ENCODE measurements at regions not wholly inside any gene's neighbourhood (a gene's known extent, or its start where the extent isn't known, plus 50 kb on each side); places are given as distances from the start of the nearest gene placed in this dataset.

GRCh38 chr2:41972179-41972578, 75.6 kb upstream of the PKDCC start:
- TF ChIP-seq CTCF (IDR thresholded peaks at IDR 0.05) (no peak), POLR2A (IDR thresholded peaks at IDR 0.05) (no peak), EP300 (IDR thresholded peaks at IDR 0.05) (no peak), POLR2AphosphoS5 (IDR thresholded peaks at IDR 0.05) (no peak)
- ATAC-seq, result no peak
- WGBS, 2 donors (ENCODE audit: low coverage in 1 of 2), result 100% methylated on average over 1 to 2 of the region's 2 CpGs

GRCh38 chr2:41972819-41973218, 75.0 kb upstream of the PKDCC start:
- no peak overlapping the region for H3K4me3 ChIP-seq
- ATAC-seq, result no peak
- no peak overlapping the region for H3K27ac ChIP-seq
- no peaks in the 10 kb centered on the region for H3K36me3 ChIP-seq
- no peak for TF ChIP-seq CTCF (IDR thresholded peaks at IDR 0.05)
- no peak for TF ChIP-seq POLR2AphosphoS5 (IDR thresholded peaks at IDR 0.05)
- TF ChIP-seq POLR2A (IDR thresholded peaks at IDR 0.05), result no peak
- no peak for TF ChIP-seq EP300 (IDR thresholded peaks at IDR 0.05)
- H3K4me1 ChIP-seq, result peaks cover 0 to 16% (median 5%) of the 10 kb centered on the region in 3 donors
- no peaks in the 10 kb centered on the region for H3K9me3 ChIP-seq
- H3K27me3 ChIP-seq, result no peaks in the 10 kb centered on the region
- WGBS, 2 donors (ENCODE audit: low coverage in 1 of 2), result 75% methylated on average over 5 of the region's 8 CpGs; no CpG with 5 or more reads in 1 of the 2 donors

More at GRCh38 chr2:41972179-41972578, 75.6 kb upstream of the PKDCC start:
- H3K36me3 ChIP-seq, result no peaks in the 10 kb centered on the region
- no peak overlapping the region for H3K27ac ChIP-seq
- H3K9me3 ChIP-seq, result no peaks in the 10 kb centered on the region
- H3K27me3 ChIP-seq, result no peaks in the 10 kb centered on the region
- peaks cover 0 to 22% (median 11%) of the 10 kb centered on the region in 3 donors for H3K4me1 ChIP-seq
- H3K4me3 ChIP-seq, result no peak overlapping the region

GRCh38 chr2:41973871-41974270, 74.0 kb upstream of the PKDCC start:
- TF ChIP-seq POLR2AphosphoS5 (IDR thresholded peaks at IDR 0.05), result no peak
- TF ChIP-seq CTCF (IDR thresholded peaks at IDR 0.05), result no peak
- no peak for TF ChIP-seq EP300 (IDR thresholded peaks at IDR 0.05)
- TF ChIP-seq POLR2A (IDR thresholded peaks at IDR 0.05), result no peak
- WGBS, 2 donors (ENCODE audit: low coverage in 1 of 2), result no CpG with 5 or more reads among the region's 4 CpGs
- peaks cover 0 to 5% (median 0%) of the 10 kb centered on the region in 3 donors for H3K4me1 ChIP-seq
- no peak overlapping the region for H3K27ac ChIP-seq
- no peaks in the 10 kb centered on the region for H3K9me3 ChIP-seq
- no peaks in the 10 kb centered on the region for H3K36me3 ChIP-seq
- H3K4me3 ChIP-seq, result no peak overlapping the region
- no peak for ATAC-seq
- no peaks in the 10 kb centered on the region for H3K27me3 ChIP-seq

- WGBS, 2 donors (ENCODE audit: low coverage in 1 of 2), result 61 to 75% methylated on average over 1 of the region's 1 CpG
- Histone ChIP-seq H3K4me1 (no peaks in the 10 kb centered on the region), H3K27me3 (no peaks in the 10 kb centered on the region), H3K4me3 (no peak overlapping the region), H3K36me3 (no peaks in the 10 kb centered on the region), H3K27ac (no peak overlapping the region), H3K9me3 (no peaks in the 10 kb centered on the region)
- ATAC-seq, result no peak
- no peak for TF ChIP-seq POLR2A (IDR thresholded peaks at IDR 0.05)
- no peak for TF ChIP-seq CTCF (IDR thresholded peaks at IDR 0.05)
- no peak for TF ChIP-seq POLR2AphosphoS5 (IDR thresholded peaks at IDR 0.05)
- no peak for TF ChIP-seq EP300 (IDR thresholded peaks at IDR 0.05)
Observed at GRCh38 chr2:41981417-41981816, 66.4 kb upstream of the PKDCC start.

GRCh38 chr2:41985573-41986095, 62.2 kb upstream of the PKDCC start:
- Histone ChIP-seq H3K4me3 (no peak overlapping the region), H3K27me3 (no peaks in the 10 kb centered on the region), H3K36me3 (no peaks in the 10 kb centered on the region), H3K4me1 (no peaks in the 10 kb centered on the region), H3K27ac (no peak overlapping the region), H3K9me3 (no peaks in the 10 kb centered on the region)
- TF ChIP-seq EP300 (IDR thresholded peaks at IDR 0.05), result no peak
- no peak for ATAC-seq
- WGBS, 2 donors (ENCODE audit: low coverage in 1 of 2), result 81 to 94% methylated on average over 3 to 5 of the region's 5 CpGs
